ENCODE measurements at regions not wholly inside any gene's neighbourhood (a gene's known extent, or its start where the extent isn't known, plus 50 kb on each side); places are given as distances from the start of the nearest gene placed in this dataset.

- TF ChIP-seq JUND (IDR thresholded peaks at IDR 0.05; ENCODE audit: low read depth, low read length): no peak
- TF ChIP-seq MYC (IDR thresholded peaks at IDR 0.05; ENCODE audit: insufficient read depth, insufficient read length, insufficient replicate concordance, low read length, severe bottlenecking): no peak
- TF ChIP-seq, protein P1, sequence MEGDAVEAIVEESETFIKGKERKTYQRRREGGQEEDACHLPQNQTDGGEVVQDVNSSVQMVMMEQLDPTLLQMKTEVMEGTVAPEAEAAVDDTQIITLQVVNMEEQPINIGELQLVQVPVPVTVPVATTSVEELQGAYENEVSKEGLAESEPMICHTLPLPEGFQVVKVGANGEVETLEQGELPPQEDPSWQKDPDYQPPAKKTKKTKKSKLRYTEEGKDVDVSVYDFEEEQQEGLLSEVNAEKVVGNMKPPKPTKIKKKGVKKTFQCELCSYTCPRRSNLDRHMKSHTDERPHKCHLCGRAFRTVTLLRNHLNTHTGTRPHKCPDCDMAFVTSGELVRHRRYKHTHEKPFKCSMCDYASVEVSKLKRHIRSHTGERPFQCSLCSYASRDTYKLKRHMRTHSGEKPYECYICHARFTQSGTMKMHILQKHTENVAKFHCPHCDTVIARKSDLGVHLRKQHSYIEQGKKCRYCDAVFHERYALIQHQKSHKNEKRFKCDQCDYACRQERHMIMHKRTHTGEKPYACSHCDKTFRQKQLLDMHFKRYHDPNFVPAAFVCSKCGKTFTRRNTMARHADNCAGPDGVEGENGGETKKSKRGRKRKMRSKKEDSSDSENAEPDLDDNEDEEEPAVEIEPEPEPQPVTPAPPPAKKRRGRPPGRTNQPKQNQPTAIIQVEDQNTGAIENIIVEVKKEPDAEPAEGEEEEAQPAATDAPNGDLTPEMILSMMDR (IDR thresholded peaks at IDR 0.05 in 2 of 3, conservative IDR thresholded peaks at IDR 0.05 in 1 of 3; ENCODE audit: control insufficient read depth in 2 of 3, extremely low read depth in 1 of 3, insufficient read depth in 1 of 3, low read depth in 3 of 3, low read length in 3 of 3): no peak
- TF ChIP-seq POLR2AphosphoS2 (IDR thresholded peaks at IDR 0.05; ENCODE audit: low read depth, low read length): no peak
- TF ChIP-seq RFX5 (IDR thresholded peaks at IDR 0.05; ENCODE audit: low read depth, low read length): no peak
- no peak for TF ChIP-seq RAD21 (IDR thresholded peaks at IDR 0.05; ENCODE audit: insufficient read depth, low read depth, low read length)
- no peak for TF ChIP-seq POLR2A (IDR thresholded peaks at IDR 0.05; ENCODE audit: low read depth, low read length)
- no peak for TF ChIP-seq TCF3 (IDR thresholded peaks at IDR 0.05; ENCODE audit: borderline replicate concordance, insufficient read depth, low read depth, low read length)
- no peak for TF ChIP-seq FOS (IDR thresholded peaks at IDR 0.05; ENCODE audit: borderline replicate concordance, extremely low read depth, insufficient read length)
- no peak for TF ChIP-seq SIN3A (IDR thresholded peaks at IDR 0.05; ENCODE audit: low read depth, low read length)
- TF ChIP-seq ESRRA (IDR thresholded peaks at IDR 0.05; ENCODE audit: low read length): no peak
- TF ChIP-seq MTA3 (IDR thresholded peaks at IDR 0.05; ENCODE audit: borderline replicate concordance, low read length): no peak
- no peak for TF ChIP-seq EZH2 (IDR thresholded peaks at IDR 0.05; ENCODE audit: borderline replicate concordance, control insufficient read depth, low read depth, low read length)
- no peak for TF ChIP-seq HCFC1 (IDR thresholded peaks at IDR 0.05; ENCODE audit: low read length)
Measured at GRCh38 chr7:108802650-108803049, 233.0 kb downstream of the DNAJB9 start.
